Ureter (tissue), 1 donor: ENCODE measurements at regions not wholly inside any gene's neighbourhood (a gene's known extent, or its start where the extent isn't known, plus 50 kb on each side); places are given as distances from the start of the nearest gene placed in this dataset.
"Not testable (repeated sequence)": the region's sequence is repeated elsewhere in the genome, so short reads cannot be mapped to it uniquely, and the experiment has no call there.

Source experiments
- DNase-seq: peaks from one replicate; pipeline ENCODE4 v3.0.0-alpha.2; 2020; ENCODE audit warnings: low spot score
- donor health status: DM: yes; HTN: yes; CAD: no.

GRCh38 chr12:92231532-92231931 lies 85.9 kb upstream of the BTG1 start:
- DNase-seq, result not testable (repeated sequence)

GRCh38 chr12:92229381-92229780 lies 83.7 kb upstream of the BTG1 start:
- no peak for DNase-seq

GRCh38 chr12:92226961-92227360 lies 81.3 kb upstream of the BTG1 start:
- no peak for DNase-seq

GRCh38 chr12:92226071-92226661 lies 80.5 kb upstream of the BTG1 start:
- DNase-seq, result no peak

GRCh38 chr12:92224685-92225331 lies 79.2 kb upstream of the BTG1 start:
- no peak for DNase-seq

- DNase-seq, result no peak
Observed at GRCh38 chr12:92223481-92223880, 77.8 kb upstream of the BTG1 start.

GRCh38 chr12:92221656-92222315 lies 76.1 kb upstream of the BTG1 start:
- no peak for DNase-seq

- no peak for DNase-seq
Observed at GRCh38 chr12:92218394-92219077, 72.9 kb upstream of the BTG1 start.

- no peak for DNase-seq
Observed at GRCh38 chr12:92216092-92216491, 70.4 kb upstream of the BTG1 start.

GRCh38 chr12:92215358-92215757 lies 69.7 kb upstream of the BTG1 start:
- no peak for DNase-seq

GRCh38 chr12:92213166-92213565 lies 67.5 kb upstream of the BTG1 start:
- DNase-seq, result no peak

- no peak for DNase-seq
Observed at GRCh38 chr12:92210071-92210470, 64.4 kb upstream of the BTG1 start.

GRCh38 chr12:92208613-92209121 lies 63.0 kb upstream of the BTG1 start:
- DNase-seq, result no peak

GRCh38 chr12:92206596-92206995 lies 61.0 kb upstream of the BTG1 start:
- no peak for DNase-seq

- no peak for DNase-seq
Observed at GRCh38 chr12:92206011-92206410, 60.4 kb upstream of the BTG1 start.

GRCh38 chr12:92199819-92200576 lies 54.4 kb upstream of the BTG1 start:
- DNase-seq, result no peak

- no peak for DNase-seq
Observed at GRCh38 chr12:92197815-92198214, 52.2 kb upstream of the BTG1 start.

GRCh38 chr12:92196368-92196767 lies 50.7 kb upstream of the BTG1 start:
- no peak for DNase-seq
